NCI-H345 treated with DMSO at 0.1 percent for 48 hours (cell line): ENCODE measurements at regions not wholly inside any gene's neighbourhood (a gene's known extent, or its start where the extent isn't known, plus 50 kb on each side); places are given as distances from the start of the nearest gene placed in this dataset.
"Not testable (repeated sequence)": the region's sequence is repeated elsewhere in the genome, so short reads cannot be mapped to it uniquely, and the experiment has no call there.

Experiments
- DNase-seq: peaks from one replicate; lab custom pipeline; 2025; ENCODE audit not compliant: unreplicated experiment; lab: John Stamatoyannopoulos, UW

GRCh38 chr6:77326029-77326428 is 137.3 kb downstream of the HTR1B start:
- DNase-seq, result no peak

GRCh38 chr6:77324866-77325265 is 138.4 kb downstream of the HTR1B start:
- DNase-seq, result no peak

GRCh38 chr6:77322604-77323003 is 140.7 kb downstream of the HTR1B start:
- DNase-seq, result no peak

GRCh38 chr6:77318256-77318655 is 145.0 kb downstream of the HTR1B start:
- no peak for DNase-seq

- no peak for DNase-seq
These were observed 149.7 kb downstream of the HTR1B start for GRCh38 chr6:77313595-77313994.

GRCh38 chr6:77299931-77300330 is 163.4 kb downstream of the HTR1B start:
- no peak for DNase-seq

GRCh38 chr6:77298283-77298682 is 165.0 kb downstream of the HTR1B start:
- no peak for DNase-seq

GRCh38 chr6:77292564-77293546 is 170.4 kb downstream of the HTR1B start:
- no peak for DNase-seq

- DNase-seq, result no peak
These were observed 172.5 kb downstream of the HTR1B start for GRCh38 chr6:77290798-77291197.

- DNase-seq, result no peak
These were observed 176.8 kb downstream of the HTR1B start for GRCh38 chr6:77286541-77286940.

- DNase-seq, result no peak
These were observed 189.4 kb downstream of the HTR1B start for GRCh38 chr6:77273929-77274328.

GRCh38 chr6:77264970-77265369 is 198.3 kb downstream of the HTR1B start:
- no peak for DNase-seq

GRCh38 chr6:77263003-77263402 is 200.3 kb downstream of the HTR1B start:
- no peak for DNase-seq

- not testable (repeated sequence) for DNase-seq
These were observed 211.5 kb downstream of the HTR1B start for GRCh38 chr6:77251801-77252200.

GRCh38 chr6:77249560-77249959 is 213.7 kb downstream of the HTR1B start:
- DNase-seq, result no peak

GRCh38 chr6:77245026-77245425 is 218.3 kb downstream of the HTR1B start:
- no peak for DNase-seq

GRCh38 chr6:77231438-77232305 is 231.6 kb downstream of the HTR1B start:
- DNase-seq, result no peak

- DNase-seq, result no peak
These were observed 235.0 kb downstream of the HTR1B start for GRCh38 chr6:77228279-77228678.

GRCh38 chr6:77217896-77218295 is 245.4 kb downstream of the HTR1B start:
- DNase-seq, result no peak

- DNase-seq, result no peak
These were observed 257.4 kb downstream of the HTR1B start for GRCh38 chr6:77205936-77206335.

GRCh38 chr6:77204555-77204954 is 258.7 kb downstream of the HTR1B start:
- DNase-seq, result no peak

- DNase-seq, result no peak
These were observed 279.8 kb downstream of the HTR1B start for GRCh38 chr6:77183447-77183846.
